ENCODE measurements at regions not wholly inside any gene's neighbourhood (a gene's known extent, or its start where the extent isn't known, plus 50 kb on each side); places are given as distances from the start of the nearest gene placed in this dataset.
A peak's percentile ranks its signal among the peaks of the same experiment; 100 is the strongest.

DNA sequence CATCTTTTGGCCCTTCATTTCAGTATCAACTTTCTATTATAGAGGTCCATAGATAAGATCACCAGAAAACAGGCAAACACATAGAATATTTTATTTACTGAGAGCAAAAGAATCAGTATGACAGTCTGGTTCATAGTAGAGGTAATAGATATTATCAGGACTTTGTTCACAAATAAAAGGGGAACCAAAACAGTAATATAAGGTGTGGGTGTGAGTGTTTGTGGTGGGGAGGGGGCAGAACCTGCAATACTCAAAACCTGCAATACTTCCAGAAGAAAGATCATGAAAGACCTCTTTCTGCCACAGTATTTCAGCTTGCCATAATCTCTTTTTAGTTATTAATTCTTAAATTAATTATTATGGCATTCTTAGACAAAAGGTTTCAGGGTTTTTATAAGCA, 578.7 kb upstream of the SLITRK1 start:
- DNase-seq (ENCODE audit: low read depth in 2 of 2): no peak

DNA sequence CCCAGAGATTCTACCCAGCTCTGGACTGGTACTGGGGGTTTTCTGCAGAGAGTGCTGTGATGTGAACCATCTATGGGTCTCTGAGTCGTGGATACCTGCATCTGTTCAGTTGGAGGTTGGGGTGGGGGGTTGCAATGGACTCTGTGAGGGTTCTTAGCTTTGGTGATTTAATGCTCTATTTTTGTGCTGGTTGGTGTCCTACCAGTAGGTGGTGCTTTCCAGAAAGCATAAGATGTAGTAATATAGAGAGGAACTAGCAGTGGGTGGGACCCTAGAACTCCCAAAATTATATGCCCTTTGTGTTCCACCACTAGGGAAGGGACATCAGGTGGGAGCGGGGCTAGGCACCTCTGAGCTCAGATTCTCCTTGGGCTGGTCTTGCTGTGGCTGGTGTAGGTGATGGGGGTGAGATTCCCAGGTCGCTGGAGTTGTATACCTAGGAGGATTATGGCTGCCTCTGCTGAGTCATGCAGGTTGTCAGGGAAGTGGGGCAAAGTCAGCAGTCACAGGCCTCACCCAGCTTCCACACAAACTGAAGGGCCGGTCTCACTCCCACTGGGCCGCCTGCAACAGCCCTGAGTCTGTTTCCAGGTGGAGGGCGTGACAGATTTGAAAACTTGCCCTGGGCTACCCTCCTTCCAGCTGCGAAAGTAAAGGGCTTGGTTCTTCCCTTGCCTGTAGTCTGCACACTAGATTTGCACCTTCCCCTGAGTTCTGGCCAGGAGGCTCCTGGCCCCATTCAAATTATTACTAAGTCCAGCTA, 573.0 kb upstream of the SLITRK1 start:
- DNase-seq (ENCODE audit: low read depth in 2 of 2): no peak

DNA sequence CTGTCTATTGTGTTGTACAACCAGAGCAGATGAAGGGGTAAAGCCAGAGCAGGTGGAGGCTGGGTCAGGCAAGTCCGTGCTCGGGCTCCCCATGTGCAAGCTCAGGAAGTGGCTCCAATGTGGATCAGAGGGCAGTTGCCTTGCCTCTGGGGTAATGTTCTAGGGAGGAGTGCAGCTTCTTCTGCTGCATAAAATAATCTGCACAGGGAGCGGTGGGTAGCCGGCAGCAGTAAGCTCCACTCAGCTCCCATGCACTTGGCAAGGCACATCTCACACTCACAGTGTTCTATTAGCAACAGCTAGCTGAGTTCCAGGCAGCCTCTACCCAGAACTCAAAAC, 565.3 kb upstream of the SLITRK1 start:
- no peak for DNase-seq (ENCODE audit: low read depth in 2 of 2)

DNA sequence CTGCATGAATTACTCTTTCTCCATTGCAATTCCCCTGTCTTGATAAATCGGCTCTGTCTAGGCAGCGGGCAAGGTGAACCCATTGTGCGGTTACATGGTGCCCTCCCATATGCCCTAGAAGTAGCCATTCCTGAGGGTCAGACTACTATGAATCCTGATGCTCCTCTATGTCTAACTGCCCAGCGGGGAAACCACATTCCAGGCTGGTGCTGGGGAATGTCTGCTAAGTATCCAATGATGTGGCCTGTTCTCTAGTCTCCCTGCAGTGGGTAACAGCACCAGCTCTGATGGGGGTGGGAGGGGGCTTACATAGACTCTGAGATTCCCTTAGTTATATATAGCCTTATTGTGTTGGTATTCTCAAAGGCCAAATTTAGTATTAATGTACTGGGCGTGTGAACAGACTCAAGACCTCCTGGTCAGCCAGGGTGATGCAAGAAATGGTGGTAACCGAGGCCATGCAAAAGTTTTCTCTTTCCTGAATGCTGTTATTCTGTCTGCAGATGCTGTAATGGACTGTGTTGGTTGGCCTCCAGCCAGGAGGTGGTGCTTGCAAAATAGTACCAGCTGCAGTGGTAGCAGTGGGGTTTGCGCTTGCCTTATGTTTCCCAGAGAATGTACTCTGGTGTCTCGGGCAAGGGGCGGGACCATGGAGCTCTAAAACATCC, 564.8 kb upstream of the SLITRK1 start:
- no peak for DNase-seq (ENCODE audit: low read depth in 2 of 2)

DNA sequence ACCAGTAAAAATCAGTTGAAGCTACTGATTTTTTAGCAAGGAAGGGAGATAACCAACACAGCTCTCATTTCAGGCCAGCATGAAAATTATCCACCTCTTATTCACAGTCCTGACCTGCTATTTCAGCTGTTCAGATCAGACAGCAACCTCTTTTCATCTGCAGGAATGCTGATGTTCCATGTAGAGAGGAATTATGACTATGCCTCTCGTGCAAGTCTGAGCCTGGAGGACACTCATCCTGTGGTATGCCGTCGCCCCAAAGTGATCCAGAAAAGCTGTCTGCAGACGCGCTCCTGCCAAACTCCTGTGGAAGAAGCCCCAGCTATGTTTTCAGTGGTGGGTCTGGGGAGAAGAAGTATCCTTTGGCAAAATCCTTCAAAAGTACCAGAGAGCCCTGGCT, 563.5 kb upstream of the SLITRK1 start:
- DNase-seq (ENCODE audit: low read depth in 2 of 2): no peak

GRCh38 chr13:84443463-84443862, 561.2 kb upstream of the SLITRK1 start:
- DNase-seq (ENCODE audit: low read depth in 2 of 2): no peak

DNA sequence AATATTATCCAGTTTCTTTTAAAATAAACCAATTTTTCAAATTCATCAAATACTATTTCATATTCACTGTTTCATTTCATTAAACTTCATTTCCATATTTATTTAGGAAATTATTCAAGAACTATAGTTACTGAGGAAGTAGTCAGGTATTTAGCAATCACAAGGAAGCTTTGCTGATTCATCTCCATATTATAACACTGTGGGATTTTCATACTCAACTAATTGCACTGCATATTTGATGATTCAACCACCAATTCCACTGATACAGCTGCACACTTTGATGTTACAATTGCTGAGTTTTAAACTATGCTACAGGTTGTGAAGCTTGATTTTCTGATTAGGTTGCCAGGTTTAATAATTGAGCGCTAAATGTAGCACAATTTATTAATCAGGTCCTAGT, 556.8 kb upstream of the SLITRK1 start:
- DNase-seq (ENCODE audit: low read depth in 2 of 2): no peak

DNA sequence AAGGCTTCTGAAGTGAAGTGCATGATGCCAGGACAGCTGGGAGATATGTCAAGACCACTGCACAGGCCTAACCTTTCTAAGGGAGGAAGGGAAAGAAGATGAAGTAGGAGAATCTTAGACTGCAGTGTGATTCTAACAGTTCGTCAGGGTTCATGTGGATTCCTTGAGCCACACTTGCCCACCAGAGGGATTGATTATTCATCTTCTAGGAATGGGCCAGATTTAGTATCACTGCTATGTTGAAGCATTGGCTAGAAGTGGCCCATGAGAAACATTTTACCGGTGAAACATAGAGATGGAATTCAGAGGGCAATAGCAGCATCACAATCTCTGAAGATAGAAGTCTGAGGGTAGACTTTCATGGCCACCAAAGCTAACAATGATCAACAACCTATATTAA, 550.8 kb upstream of the SLITRK1 start:
- DNase-seq (ENCODE audit: low read depth in 2 of 2): no peak

- no peak for DNase-seq (ENCODE audit: low read depth in 2 of 2)
Observed at GRCh38 chr13:84431646-84432045, 549.4 kb upstream of the SLITRK1 start.

DNA sequence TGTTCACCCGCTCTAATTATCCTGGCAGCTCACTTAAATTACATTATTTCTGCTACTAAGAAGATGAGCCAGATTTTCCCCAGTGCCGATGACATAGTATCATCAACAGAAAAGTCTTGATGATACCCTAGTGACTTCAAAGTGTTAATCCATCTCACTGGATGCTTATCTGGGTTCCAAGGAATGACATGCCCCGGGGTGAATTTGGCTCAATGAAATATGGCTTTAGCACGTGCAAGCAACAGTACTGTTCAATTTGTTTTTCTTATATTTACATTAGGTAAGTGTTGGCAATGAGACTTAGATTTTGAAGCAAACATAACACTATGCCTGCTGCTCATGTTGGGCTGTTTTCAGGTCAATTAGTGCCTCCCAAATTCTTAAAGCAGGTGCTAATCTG, 548.2 kb upstream of the SLITRK1 start:
- DNase-seq (ENCODE audit: low read depth in 2 of 2): no peak

DNA sequence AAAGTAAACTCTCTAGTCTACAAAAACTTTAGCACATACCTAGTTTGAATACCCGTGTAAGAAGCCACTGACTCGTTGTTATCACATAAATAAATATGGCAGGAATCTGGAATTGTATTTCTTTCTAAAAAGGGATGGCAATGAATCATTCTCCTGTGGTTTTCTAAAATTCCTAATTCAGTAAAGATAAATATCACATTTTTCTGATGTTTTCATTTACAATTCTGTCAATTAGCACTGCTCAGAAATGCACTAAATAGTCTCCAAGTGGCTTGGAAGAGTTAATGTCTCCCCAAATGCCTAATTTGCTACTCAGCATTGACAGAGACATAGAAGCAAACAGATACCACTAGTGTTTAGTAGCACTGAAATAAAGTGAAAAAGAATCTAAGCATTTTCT, 547.7 kb upstream of the SLITRK1 start:
- no peak for DNase-seq (ENCODE audit: low read depth in 2 of 2)

DNA sequence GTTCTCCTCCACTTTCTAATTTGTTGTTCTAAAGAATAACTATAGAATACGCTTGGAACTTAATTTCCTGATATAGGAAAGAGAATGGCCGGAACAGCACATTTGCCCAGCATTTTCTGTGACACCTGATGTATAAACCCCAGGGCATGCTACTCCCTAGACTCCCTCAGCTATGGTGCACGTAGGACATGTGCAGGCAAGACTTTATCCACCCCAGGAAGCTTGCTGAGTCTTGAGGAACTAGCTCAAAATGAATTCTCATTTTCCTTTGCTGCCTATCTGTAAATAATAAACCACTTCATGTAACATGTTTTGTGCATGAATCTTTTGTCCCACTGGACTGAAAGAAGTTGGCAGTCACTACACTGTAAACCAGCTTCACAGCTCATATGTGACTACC, 535.8 kb upstream of the SLITRK1 start:
- no peak for DNase-seq (ENCODE audit: low read depth in 2 of 2)

- no peak for DNase-seq (ENCODE audit: low read depth in 2 of 2)
Observed at GRCh38 chr13:84417416-84417815, 535.1 kb upstream of the SLITRK1 start.

- DNase-seq (ENCODE audit: low read depth in 2 of 2): no peak
Observed at GRCh38 chr13:84413016-84413415, 530.7 kb upstream of the SLITRK1 start.

DNA sequence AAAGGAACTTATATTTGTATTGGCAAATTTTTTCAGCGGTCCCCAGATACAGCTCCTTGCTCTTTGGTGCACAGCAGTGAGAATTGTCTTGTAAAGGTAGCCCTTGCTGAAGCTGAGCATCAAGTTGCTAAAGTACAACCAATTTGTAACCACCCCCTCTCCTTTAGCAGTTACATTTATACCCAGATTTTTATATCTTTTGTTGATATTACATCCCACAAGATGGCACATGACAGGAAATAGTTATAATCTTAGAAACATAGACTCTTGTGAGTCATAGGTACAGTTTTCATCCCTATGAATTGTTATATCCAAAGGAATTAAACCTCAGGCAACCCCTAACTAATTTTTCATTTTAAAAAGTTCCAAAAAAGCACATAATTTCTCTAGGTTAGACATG, 523.0 kb upstream of the SLITRK1 start:
- no peak for DNase-seq (ENCODE audit: low read depth in 2 of 2)

- peak in 1 of 2 donors; percentile 4 for DNase-seq (ENCODE audit: low read depth in 2 of 2)
Observed at GRCh38 chr13:84400706-84401105, 518.4 kb upstream of the SLITRK1 start.

GRCh38 chr13:84399320-84400085, 517.2 kb upstream of the SLITRK1 start:
- no peak for DNase-seq (ENCODE audit: low read depth in 2 of 2)

DNA sequence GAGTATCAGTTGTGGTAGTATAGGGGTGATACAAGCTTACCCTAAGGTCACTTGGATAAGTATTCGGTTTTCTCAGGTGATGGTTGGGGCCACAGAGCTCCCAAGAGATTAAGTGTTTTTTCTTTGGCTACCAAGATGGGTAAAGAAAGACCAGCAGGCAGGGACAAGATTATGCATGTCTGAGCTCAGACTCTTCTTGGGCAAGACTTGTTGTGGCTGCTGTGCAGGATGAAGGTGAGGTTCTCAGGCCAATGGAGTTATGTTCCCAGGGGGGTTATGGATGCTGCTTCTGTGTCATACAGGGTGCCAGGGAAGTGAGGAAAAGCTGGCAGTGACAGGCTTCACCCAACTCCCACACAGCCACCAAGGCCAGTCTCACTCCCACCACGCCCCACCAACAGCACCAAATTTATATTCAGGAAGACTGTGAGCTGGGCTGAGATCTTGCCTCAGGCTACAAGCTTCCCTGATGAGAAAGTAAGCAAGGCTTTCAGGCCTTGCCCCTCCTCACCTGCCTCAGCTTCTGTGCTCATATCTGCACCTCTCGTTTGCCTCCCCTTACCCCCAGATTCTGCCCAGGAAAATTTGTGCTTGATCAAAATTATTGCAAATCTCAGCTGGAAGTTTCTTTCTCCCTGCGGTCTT, 511.8 kb upstream of the SLITRK1 start:
- no peak for DNase-seq (ENCODE audit: low read depth in 2 of 2)

DNA sequence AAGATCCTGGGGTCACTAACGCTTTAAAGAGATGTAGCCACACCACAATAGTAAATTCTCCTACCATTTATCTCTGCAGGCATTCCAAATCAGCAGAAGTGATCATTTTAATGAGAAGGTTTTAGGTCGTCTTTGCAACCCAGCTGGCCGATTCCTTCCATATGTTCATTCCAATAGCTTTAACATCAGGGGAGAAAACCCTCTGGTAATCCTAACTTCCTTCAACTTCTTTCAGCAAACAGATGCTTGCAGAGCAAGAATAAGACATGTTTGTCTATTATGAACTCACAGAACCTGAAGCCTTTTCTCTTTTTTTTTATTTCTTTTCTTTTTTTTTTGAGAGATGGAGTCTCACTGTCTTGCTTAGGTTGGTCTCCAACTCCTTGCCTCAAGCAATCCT, 498.6 kb upstream of the SLITRK1 start:
- no peak for DNase-seq (ENCODE audit: low read depth in 2 of 2)

GRCh38 chr13:84377106-84377505, 494.8 kb upstream of the SLITRK1 start:
- DNase-seq (ENCODE audit: low read depth in 2 of 2): no peak

GRCh38 chr13:84366506-84366905, 484.2 kb upstream of the SLITRK1 start:
- DNase-seq (ENCODE audit: low read depth in 2 of 2): no peak

GRCh38 chr13:84362777-84363176, 480.5 kb upstream of the SLITRK1 start:
- no peak for DNase-seq (ENCODE audit: low read depth in 2 of 2)
